SK-N-SH treated with all-trans-retinoic acid at 6 μM for 48 hours (cell line): ENCODE measurements at regions not wholly inside any gene's neighbourhood (a gene's known extent, or its start where the extent isn't known, plus 50 kb on each side); places are given as distances from the start of the nearest gene placed in this dataset.

Experiments
- ATAC-seq: fragments of 200-7000 bp; cut with Tn5 transposase; 3 replicates; pipeline ENCODE4 v1.9.1; 2020; ENCODE audit warnings: mild to moderate bottlenecking, moderate library complexity
- ARNTL ChIP-seq: fragments of 450-650 bp; formaldehyde crosslinking; IDR thresholded peaks from 2 replicates; pipeline ENCODE4 v1.5.0; 2020; ENCODE audit warnings: low read depth, mild to moderate bottlenecking, moderate library complexity, borderline replicate concordance
- BACH2 ChIP-seq: fragments of 250-450 bp; sonication (Bioruptor Pico); IDR thresholded peaks from 2 replicates; pipeline ENCODE4 v1.9.0; 2021; ENCODE audit warnings: mild to moderate bottlenecking, borderline replicate concordance
- CSDC2 ChIP-seq: fragments of 250-450 bp; sonication (Bioruptor Pico); IDR thresholded peaks from 2 replicates; pipeline ENCODE4 v1.5.0; 2020; ENCODE audit warnings: mild to moderate bottlenecking, moderate library complexity
- ESRRG ChIP-seq: fragments of 250-450 bp; sonication (Bioruptor Pico); IDR thresholded peaks from 2 replicates; pipeline ENCODE4 v1.6.1; 2021; ENCODE audit warnings: mild to moderate bottlenecking
- GLIS3 ChIP-seq: fragments of 250-450 bp; sonication (Bioruptor Pico); IDR thresholded peaks from 2 replicates; pipeline ENCODE4 v1.5.0; 2020; ENCODE audit warnings: mild to moderate bottlenecking, moderate library complexity
- ISL1 ChIP-seq: fragments of 250-450 bp; sonication (Bioruptor Pico); IDR thresholded peaks from 2 replicates; pipeline ENCODE4 v2.1.2; 2022; ENCODE audit warnings: mild to moderate bottlenecking, moderate library complexity
- OSR1 ChIP-seq: fragments of 250-450 bp; sonication (Bioruptor Pico); IDR thresholded peaks from 2 replicates; pipeline ENCODE4 v1.8.0; 2022; ENCODE audit warnings: moderate library complexity, mild to moderate bottlenecking, inconsistent platforms
- PPARA ChIP-seq: fragments of 250-450 bp; sonication (Bioruptor Pico); IDR thresholded peaks from 2 replicates; pipeline ENCODE4 v1.5.0; 2020; ENCODE audit warnings: mild to moderate bottlenecking, borderline replicate concordance
- RARB ChIP-seq: fragments of 250-450 bp; sonication (Bioruptor Pico); IDR thresholded peaks from 2 replicates; pipeline ENCODE4 v1.8.0; 2021; ENCODE audit warnings: mild to moderate bottlenecking, moderate library complexity
- SNAI2 ChIP-seq: fragments of 250-450 bp; sonication (Bioruptor Pico); IDR thresholded peaks from 2 replicates; pipeline ENCODE4 v1.5.0; 2020; ENCODE audit warnings: mild to moderate bottlenecking, moderate library complexity
- TOX ChIP-seq: fragments of 250-450 bp; sonication (Bioruptor Pico); IDR thresholded peaks from 2 replicates; pipeline ENCODE4 v1.8.0; 2021; ENCODE audit warnings: mild to moderate bottlenecking, moderate library complexity, borderline replicate concordance
- ZC3H10 ChIP-seq: fragments of 250-450 bp; sonication (Bioruptor Pico); IDR thresholded peaks from 2 replicates; pipeline ENCODE4 v1.5.1; 2021; ENCODE audit warnings: mild to moderate bottlenecking, moderate library complexity
- ZFP3 ChIP-seq: fragments of 250-450 bp; sonication (Bioruptor Pico); IDR thresholded peaks from 2 replicates; pipeline ENCODE4 v1.5.0; 2020; ENCODE audit warnings: mild to moderate bottlenecking, moderate library complexity
- ZFP30 ChIP-seq: fragments of 450-650 bp; formaldehyde crosslinking; IDR thresholded peaks from 2 replicates; pipeline ENCODE4 v1.5.0; 2022; ENCODE audit warnings: mild to moderate bottlenecking, moderate library complexity
- ZNF565 ChIP-seq: fragments of 450-650 bp; formaldehyde crosslinking; conservative IDR thresholded peaks from 2 replicates; pipeline ENCODE4 v1.5.0; 2020; ENCODE audit warnings: low read depth, mild to moderate bottlenecking, moderate library complexity
- ZNF70 ChIP-seq: fragments of 450-650 bp; formaldehyde crosslinking; IDR thresholded peaks from 2 replicates; pipeline ENCODE4 v1.5.0; 2020; ENCODE audit warnings: mild to moderate bottlenecking, moderate library complexity
- ZNF8 ChIP-seq: fragments of 450-650 bp; formaldehyde crosslinking; IDR thresholded peaks from 2 replicates; pipeline ENCODE4 v1.5.0; 2020; ENCODE audit warnings: mild to moderate bottlenecking, moderate library complexity
- TF ChIP-seq, protein P1 (sequence below): fragments of 250-450 bp; sonication (Bioruptor Pico); IDR thresholded peaks from 2 replicates; pipeline ENCODE4 v1.5.0; 2020; ENCODE audit warnings: mild to moderate bottlenecking, moderate library complexity
- TF ChIP-seq, protein P2 (sequence below): fragments of 250-450 bp; sonication (Bioruptor Pico); IDR thresholded peaks from 2 replicates; pipeline ENCODE4 v1.5.1; 2020; ENCODE audit warnings: low read depth, mild to moderate bottlenecking, moderate library complexity
- TF ChIP-seq, protein P3 (sequence below): fragments of 250-450 bp; sonication (Bioruptor Pico); IDR thresholded peaks from 2 replicates; pipeline ENCODE4 v1.8.0; 2020; ENCODE audit warnings: mild to moderate bottlenecking, moderate library complexity, borderline replicate concordance
- TF ChIP-seq, protein P4 (sequence below): fragments of 250-450 bp; sonication (Bioruptor Pico); IDR thresholded peaks from 2 replicates; pipeline ENCODE4 v1.5.1; 2021; ENCODE audit warnings: mild to moderate bottlenecking, moderate library complexity

DNA sequence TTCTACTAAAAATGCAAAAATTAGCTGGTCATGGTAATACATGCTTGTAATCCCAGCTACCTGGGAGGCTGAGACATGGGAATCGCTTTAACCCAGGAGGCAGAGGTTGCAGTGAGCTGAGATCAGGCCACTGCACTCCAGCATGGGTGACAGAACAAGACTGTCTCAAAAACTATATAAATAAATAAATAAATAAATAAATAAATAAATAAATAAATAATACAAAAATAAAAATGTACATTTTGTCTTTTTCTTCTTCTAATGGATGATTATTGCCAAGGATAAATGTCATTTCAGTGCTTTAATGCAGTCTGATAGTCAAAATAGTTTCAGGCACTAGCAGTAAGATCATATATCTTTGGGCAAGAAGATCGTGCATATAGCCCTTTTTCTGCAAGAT lies 727.6 kb upstream of the SEMA3D start:
- no peak for TF ChIP-seq GLIS3 (CRISPR knock-in tag)
- no peak for ATAC-seq

DNA sequence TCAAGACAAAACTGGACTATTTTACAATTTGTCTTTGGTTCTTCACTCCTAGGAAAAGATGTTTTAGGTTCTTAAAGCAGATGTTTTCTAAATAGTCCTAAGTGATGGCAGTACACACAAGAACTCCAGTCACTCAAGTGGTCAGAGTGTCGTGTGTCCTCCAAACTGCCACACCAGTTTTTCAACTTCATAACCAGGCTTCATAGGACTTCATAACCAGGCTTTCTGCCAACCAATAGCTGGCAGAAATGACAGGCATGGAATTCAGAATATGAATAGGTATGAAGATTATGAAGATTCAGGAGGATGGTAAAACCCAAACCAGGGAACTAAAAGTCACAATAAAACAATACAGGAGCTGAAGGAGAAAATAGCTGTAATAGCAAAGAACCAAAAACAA lies 721.2 kb upstream of the SEMA3D start:
- no peak for ATAC-seq
- no peak for TF ChIP-seq ZNF8 (CRISPR knock-in tag)
- no peak for TF ChIP-seq ZNF565
- TF ChIP-seq RARB (CRISPR knock-in tag): no peak
- no peak for TF ChIP-seq ZFP30 (CRISPR knock-in tag)
- no peak for TF ChIP-seq TOX (CRISPR knock-in tag)
- no peak for TF ChIP-seq OSR1 (CRISPR knock-in tag)
- TF ChIP-seq CSDC2: no peak
- TF ChIP-seq, protein P1, sequence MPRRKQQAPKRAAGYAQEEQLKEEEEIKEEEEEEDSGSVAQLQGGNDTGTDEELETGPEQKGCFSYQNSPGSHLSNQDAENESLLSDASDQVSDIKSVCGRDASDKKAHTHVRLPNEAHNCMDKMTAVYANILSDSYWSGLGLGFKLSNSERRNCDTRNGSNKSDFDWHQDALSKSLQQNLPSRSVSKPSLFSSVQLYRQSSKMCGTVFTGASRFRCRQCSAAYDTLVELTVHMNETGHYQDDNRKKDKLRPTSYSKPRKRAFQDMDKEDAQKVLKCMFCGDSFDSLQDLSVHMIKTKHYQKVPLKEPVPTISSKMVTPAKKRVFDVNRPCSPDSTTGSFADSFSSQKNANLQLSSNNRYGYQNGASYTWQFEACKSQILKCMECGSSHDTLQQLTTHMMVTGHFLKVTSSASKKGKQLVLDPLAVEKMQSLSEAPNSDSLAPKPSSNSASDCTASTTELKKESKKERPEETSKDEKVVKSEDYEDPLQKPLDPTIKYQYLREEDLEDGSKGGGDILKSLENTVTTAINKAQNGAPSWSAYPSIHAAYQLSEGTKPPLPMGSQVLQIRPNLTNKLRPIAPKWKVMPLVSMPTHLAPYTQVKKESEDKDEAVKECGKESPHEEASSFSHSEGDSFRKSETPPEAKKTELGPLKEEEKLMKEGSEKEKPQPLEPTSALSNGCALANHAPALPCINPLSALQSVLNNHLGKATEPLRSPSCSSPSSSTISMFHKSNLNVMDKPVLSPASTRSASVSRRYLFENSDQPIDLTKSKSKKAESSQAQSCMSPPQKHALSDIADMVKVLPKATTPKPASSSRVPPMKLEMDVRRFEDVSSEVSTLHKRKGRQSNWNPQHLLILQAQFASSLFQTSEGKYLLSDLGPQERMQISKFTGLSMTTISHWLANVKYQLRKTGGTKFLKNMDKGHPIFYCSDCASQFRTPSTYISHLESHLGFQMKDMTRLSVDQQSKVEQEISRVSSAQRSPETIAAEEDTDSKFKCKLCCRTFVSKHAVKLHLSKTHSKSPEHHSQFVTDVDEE: no peak
- no peak for TF ChIP-seq PPARA
- TF ChIP-seq SNAI2 (CRISPR knock-in tag): no peak
- no peak for TF ChIP-seq ISL1 (CRISPR knock-in tag)
- TF ChIP-seq, protein P2, sequence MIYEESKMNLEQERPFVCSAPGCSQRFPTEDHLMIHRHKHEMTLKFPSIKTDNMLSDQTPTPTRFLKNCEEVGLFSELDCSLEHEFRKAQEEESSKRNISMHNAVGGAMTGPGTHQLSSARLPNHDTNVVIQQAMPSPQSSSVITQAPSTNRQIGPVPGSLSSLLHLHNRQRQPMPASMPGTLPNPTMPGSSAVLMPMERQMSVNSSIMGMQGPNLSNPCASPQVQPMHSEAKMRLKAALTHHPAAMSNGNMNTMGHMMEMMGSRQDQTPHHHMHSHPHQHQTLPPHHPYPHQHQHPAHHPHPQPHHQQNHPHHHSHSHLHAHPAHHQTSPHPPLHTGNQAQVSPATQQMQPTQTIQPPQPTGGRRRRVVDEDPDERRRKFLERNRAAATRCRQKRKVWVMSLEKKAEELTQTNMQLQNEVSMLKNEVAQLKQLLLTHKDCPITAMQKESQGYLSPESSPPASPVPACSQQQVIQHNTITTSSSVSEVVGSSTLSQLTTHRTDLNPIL (CRISPR knock-in tag): no peak
- no peak for TF ChIP-seq ZFP3 (CRISPR knock-in tag)
- no peak for TF ChIP-seq ARNTL (CRISPR knock-in tag)
- TF ChIP-seq, protein P3, sequence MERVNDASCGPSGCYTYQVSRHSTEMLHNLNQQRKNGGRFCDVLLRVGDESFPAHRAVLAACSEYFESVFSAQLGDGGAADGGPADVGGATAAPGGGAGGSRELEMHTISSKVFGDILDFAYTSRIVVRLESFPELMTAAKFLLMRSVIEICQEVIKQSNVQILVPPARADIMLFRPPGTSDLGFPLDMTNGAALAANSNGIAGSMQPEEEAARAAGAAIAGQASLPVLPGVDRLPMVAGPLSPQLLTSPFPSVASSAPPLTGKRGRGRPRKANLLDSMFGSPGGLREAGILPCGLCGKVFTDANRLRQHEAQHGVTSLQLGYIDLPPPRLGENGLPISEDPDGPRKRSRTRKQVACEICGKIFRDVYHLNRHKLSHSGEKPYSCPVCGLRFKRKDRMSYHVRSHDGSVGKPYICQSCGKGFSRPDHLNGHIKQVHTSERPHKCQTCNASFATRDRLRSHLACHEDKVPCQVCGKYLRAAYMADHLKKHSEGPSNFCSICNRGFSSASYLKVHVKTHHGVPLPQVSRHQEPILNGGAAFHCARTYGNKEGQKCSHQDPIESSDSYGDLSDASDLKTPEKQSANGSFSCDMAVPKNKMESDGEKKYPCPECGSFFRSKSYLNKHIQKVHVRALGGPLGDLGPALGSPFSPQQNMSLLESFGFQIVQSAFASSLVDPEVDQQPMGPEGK: no peak
- TF ChIP-seq ZNF70 (CRISPR knock-in tag): no peak
- no peak for TF ChIP-seq BACH2 (CRISPR knock-in tag)
- TF ChIP-seq ZC3H10 (CRISPR knock-in tag): no peak

DNA sequence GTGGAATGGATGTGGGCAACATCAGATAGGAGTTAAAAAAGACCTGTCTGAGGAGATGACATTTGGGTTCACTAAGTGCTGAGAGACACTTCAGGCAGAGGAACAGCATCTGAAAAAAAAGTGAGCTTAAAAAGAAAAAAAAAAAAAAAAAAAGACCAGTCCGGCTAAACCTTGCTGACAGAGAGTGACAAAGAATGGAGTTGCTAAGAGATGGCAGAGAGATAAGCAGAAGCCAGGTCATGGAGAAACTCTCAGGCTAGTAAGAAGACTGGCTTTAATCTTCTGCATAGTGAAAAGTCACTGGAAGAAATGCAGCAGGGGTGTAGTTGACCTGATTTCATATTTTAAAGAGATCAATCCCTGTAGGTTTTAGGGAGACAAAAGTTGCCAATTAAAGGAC lies 711.1 kb upstream of the SEMA3D start:
- TF ChIP-seq SNAI2 (CRISPR knock-in tag) (no peak), ZNF70 (CRISPR knock-in tag) (no peak), ZC3H10 (CRISPR knock-in tag) (no peak), OSR1 (CRISPR knock-in tag) (no peak), TOX (CRISPR knock-in tag) (no peak), ESRRG (CRISPR knock-in tag) (no peak), ZFP3 (CRISPR knock-in tag) (no peak), ARNTL (CRISPR knock-in tag) (no peak), ZFP30 (CRISPR knock-in tag) (no peak)
- TF ChIP-seq, protein P3: no peak
- TF ChIP-seq, protein P4, sequence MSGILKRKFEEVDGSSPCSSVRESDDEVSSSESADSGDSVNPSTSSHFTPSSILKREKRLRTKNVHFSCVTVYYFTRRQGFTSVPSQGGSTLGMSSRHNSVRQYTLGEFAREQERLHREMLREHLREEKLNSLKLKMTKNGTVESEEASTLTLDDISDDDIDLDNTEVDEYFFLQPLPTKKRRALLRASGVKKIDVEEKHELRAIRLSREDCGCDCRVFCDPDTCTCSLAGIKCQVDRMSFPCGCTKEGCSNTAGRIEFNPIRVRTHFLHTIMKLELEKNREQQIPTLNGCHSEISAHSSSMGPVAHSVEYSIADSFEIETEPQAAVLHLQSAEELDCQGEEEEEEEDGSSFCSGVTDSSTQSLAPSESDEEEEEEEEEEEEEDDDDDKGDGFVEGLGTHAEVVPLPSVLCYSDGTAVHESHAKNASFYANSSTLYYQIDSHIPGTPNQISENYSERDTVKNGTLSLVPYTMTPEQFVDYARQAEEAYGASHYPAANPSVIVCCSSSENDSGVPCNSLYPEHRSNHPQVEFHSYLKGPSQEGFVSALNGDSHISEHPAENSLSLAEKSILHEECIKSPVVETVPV (CRISPR knock-in tag): no peak
- TF ChIP-seq, protein P1: no peak
- no peak for ATAC-seq
